ENCODE measurements at regions not wholly inside any gene's neighbourhood (a gene's known extent, or its start where the extent isn't known, plus 50 kb on each side); places are given as distances from the start of the nearest gene placed in this dataset.
"Not testable (repeated sequence)": the region's sequence is repeated elsewhere in the genome, so short reads cannot be mapped to it uniquely, and the experiment has no call there.

DNA sequence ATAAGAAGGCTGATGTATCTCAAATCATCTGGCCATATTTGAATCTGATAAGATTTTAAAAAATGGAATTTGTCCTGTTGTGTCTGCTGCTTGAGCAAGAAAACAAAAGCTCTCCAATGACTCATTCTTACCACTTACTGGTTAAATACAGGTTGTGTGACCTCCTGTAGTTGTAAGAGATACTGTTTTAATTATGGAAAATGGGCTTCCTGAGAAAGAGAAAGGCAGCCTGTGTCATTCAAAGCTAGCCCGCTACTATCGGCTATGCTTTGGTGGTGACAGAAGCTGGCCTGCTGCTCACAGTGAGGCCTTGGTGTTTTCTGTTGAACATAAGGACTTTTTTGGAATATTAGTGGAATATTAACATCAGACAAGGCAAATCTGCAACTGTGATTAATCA lies 1722.1 kb upstream of the PCDH10 start:
- Histone ChIP-seq H4K20me1 (no peaks in the 10 kb centered on the region), H3K4me1 (peaks cover 0 to 18% (median 15%) of the 10 kb centered on the region in 10 experiments; a peak in 15 of 20 replicates), H3K27ac (peak overlapping the region in 9 of 11 experiments; percentile 8 to 79 (median 65); a peak in 13 of 22 replicates), H3K27me3 (peaks cover 0 to 5% (median 0%) of the 10 kb centered on the region in 11 experiments; a peak in 2 of 22 replicates), H3K9me3 (replicated peaks in 1 of 11) (peaks cover 0 to 5% (median 0%) of the 10 kb centered on the region in 11 experiments; a peak in 4 of 22 replicates), H3K4me3 (no peak overlapping the region), H3K9ac (peak overlapping the region in 1 of 11 experiments; percentile 32; a peak in 1 of 22 replicates), H3K36me3 (no peaks in the 10 kb centered on the region), H3K4me2 (peak overlapping the region in 4 of 11 experiments; percentile 47 to 69 (median 54); a peak in 5 of 22 replicates)
- no peak for TF ChIP-seq Cebpa-rat (IDR thresholded peaks at IDR 0.05)

- Histone ChIP-seq H4K20me1 (no peaks in the 10 kb centered on the region), H3K4me1 (peaks cover 0 to 18% (median 15%) of the 10 kb centered on the region in 10 experiments; a peak in 15 of 20 replicates), H3K36me3 (no peaks in the 10 kb centered on the region), H3K4me3 (no peak overlapping the region), H3K27ac (no peak overlapping the region), H3K4me2 (no peak overlapping the region), H3K9me3 (replicated peaks in 1 of 11) (peaks cover 0 to 10% (median 0%) of the 10 kb centered on the region in 11 experiments; a peak in 1 of 22 replicates), H3K27me3 (peaks cover 0 to 5% (median 0%) of the 10 kb centered on the region in 11 experiments; a peak in 2 of 22 replicates), H3K9ac (no peak overlapping the region)
- no peak for TF ChIP-seq Cebpa-rat (IDR thresholded peaks at IDR 0.05)
Measured at GRCh38 chr4:131430302-131430701, 1718.8 kb upstream of the PCDH10 start.

GRCh38 chr4:131441004-131441688 lies 1707.9 kb upstream of the PCDH10 start:
- Histone ChIP-seq H3K27ac (no peak overlapping the region), H3K27me3 (no peaks in the 10 kb centered on the region), H3K9ac (no peak overlapping the region), H3K4me3 (no peak overlapping the region), H3K9me3 (replicated peaks in 1 of 11) (peaks cover 0 to 11% (median 0%) of the 10 kb centered on the region in 11 experiments; a peak in 5 of 22 replicates), H3K36me3 (no peaks in the 10 kb centered on the region), H4K20me1 (no peaks in the 10 kb centered on the region), H3K4me2 (no peak overlapping the region), H3K4me1 (no peaks in the 10 kb centered on the region)
- no peak for TF ChIP-seq Cebpa-rat (IDR thresholded peaks at IDR 0.05)

DNA sequence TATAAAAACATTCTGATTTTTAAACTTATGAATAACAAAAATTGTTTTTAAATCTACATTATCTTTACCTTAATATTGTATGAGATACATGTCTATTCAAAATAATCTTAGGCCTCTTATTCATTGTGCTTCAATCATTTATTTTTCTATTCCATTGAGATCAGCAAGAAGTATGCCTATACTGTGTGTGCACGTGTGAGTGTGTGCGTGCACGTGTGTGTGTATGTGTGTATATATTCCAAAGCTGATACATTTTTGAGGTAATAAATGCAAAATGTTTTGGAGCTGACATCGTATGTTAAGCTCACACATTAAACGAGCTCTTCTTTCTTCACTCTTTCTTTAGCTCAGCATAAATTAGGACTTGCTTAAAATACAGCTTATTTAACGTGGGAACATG lies 1701.2 kb upstream of the PCDH10 start:
- Histone ChIP-seq H3K4me3 (no peak overlapping the region), H3K27me3 (no peaks in the 10 kb centered on the region), H3K4me1 (no peaks in the 10 kb centered on the region), H3K9ac (no peak overlapping the region), H3K36me3 (no peaks in the 10 kb centered on the region), H4K20me1 (no peaks in the 10 kb centered on the region), H3K27ac (no peak overlapping the region), H3K9me3 (replicated peaks in 1 of 11) (no peaks in the 10 kb centered on the region), H3K4me2 (no peak overlapping the region)
- no peak for TF ChIP-seq Cebpa-rat (IDR thresholded peaks at IDR 0.05)

- Histone ChIP-seq H3K27me3 (no peaks in the 10 kb centered on the region), H3K9me3 (replicated peaks in 1 of 11) (peaks cover 0 to 12% (median 5%) of the 10 kb centered on the region in 11 experiments; a peak in 13 of 22 replicates), H3K4me1 (no peaks in the 10 kb centered on the region), H3K27ac (no peak overlapping the region), H3K4me3 (no peak overlapping the region), H3K4me2 (no peak overlapping the region), H3K9ac (no peak overlapping the region), H4K20me1 (no peaks in the 10 kb centered on the region), H3K36me3 (no peaks in the 10 kb centered on the region)
- TF ChIP-seq Cebpa-rat (IDR thresholded peaks at IDR 0.05): no peak
Measured at GRCh38 chr4:131450572-131451209, 1698.4 kb upstream of the PCDH10 start.

GRCh38 chr4:131459430-131460101 lies 1689.5 kb upstream of the PCDH10 start:
- peak overlapping the region in 10 of 11 experiments; percentile 1 to 36 (median 10); a peak in 11 of 22 replicates for H3K4me2 ChIP-seq
- peaks cover 8 to 18% (median 12%) of the 10 kb centered on the region in 10 experiments; a peak in 17 of 20 replicates for H3K4me1 ChIP-seq
- no peak overlapping the region for H3K27ac ChIP-seq
- H3K36me3 ChIP-seq: no peaks in the 10 kb centered on the region
- no peaks in the 10 kb centered on the region for H3K27me3 ChIP-seq
- no peak for TF ChIP-seq Cebpa-rat (IDR thresholded peaks at IDR 0.05)
- no peak overlapping the region for H3K4me3 ChIP-seq
- no peak overlapping the region for H3K9ac ChIP-seq
- no peaks in the 10 kb centered on the region for H4K20me1 ChIP-seq
- peaks cover 5 to 17% (median 10%) of the 10 kb centered on the region in 11 experiments; a peak in 15 of 22 replicates for H3K9me3 ChIP-seq (replicated peaks in 1 of 11)

DNA sequence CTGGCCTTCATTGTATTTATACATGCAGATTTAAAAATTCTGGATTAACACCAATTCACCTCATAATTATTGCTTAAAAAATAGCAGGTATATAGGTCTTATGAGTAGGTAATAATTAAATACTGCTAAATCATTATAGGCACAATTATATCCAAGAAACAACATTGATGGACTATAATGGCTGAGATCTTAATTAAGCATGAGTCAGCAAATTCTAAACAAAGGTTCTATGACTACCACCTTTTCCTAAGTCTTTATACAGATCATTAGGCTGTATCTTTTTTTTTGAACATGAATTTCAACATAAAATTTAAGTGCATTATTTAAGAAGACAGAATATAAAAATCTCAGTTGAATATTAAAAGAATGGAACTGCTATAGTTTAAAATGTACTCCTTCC lies 1678.7 kb upstream of the PCDH10 start:
- H3K4me1 ChIP-seq: no peaks in the 10 kb centered on the region
- H4K20me1 ChIP-seq: no peaks in the 10 kb centered on the region
- H3K27me3 ChIP-seq: no peaks in the 10 kb centered on the region
- H3K36me3 ChIP-seq: no peaks in the 10 kb centered on the region
- H3K27ac ChIP-seq: no peak overlapping the region
- no peak overlapping the region for H3K4me2 ChIP-seq
- peaks cover 0 to 12% (median 3%) of the 10 kb centered on the region in 11 experiments; a peak in 5 of 22 replicates for H3K9me3 ChIP-seq (replicated peaks in 1 of 11)
- no peak for TF ChIP-seq Cebpa-rat (IDR thresholded peaks at IDR 0.05)
- H3K4me3 ChIP-seq: no peak overlapping the region
- no peak overlapping the region for H3K9ac ChIP-seq

DNA sequence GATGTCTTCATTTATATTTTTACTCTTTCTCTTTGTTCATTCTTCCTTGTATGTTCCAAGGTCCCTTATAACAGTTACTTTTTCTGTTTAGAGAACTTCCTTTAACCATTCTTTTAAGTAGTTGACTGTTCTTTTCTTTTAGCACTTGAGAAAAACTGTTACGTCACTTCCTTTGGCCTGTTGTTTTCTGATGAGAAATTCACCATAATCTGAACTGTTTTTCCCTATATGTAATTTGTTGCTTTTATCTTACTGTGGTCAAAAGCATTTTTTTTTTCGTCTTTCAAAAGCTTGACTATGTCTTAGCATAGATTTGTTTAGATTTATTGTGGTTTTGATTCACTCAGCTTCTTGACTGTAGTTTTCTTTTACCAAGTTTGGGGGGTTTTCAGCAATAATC lies 1660.3 kb upstream of the PCDH10 start:
- no peaks in the 10 kb centered on the region for H4K20me1 ChIP-seq
- no peaks in the 10 kb centered on the region for H3K27me3 ChIP-seq
- no peak for TF ChIP-seq Cebpa-rat (IDR thresholded peaks at IDR 0.05)
- H3K27ac ChIP-seq: peak overlapping the region in 1 of 11 experiments; percentile 43; a peak in 3 of 22 replicates
- H3K36me3 ChIP-seq: no peaks in the 10 kb centered on the region
- peak overlapping the region in 4 of 11 experiments; percentile 5 to 24 (median 19); a peak in 3 of 22 replicates for H3K4me2 ChIP-seq
- peaks cover 0 to 10% (median 0%) of the 10 kb centered on the region in 10 experiments; a peak in 5 of 20 replicates for H3K4me1 ChIP-seq
- peaks cover 0 to 9% (median under 1%) of the 10 kb centered on the region in 11 experiments; a peak in 6 of 22 replicates for H3K9me3 ChIP-seq (replicated peaks in 1 of 11)
- H3K9ac ChIP-seq: no peak overlapping the region
- no peak overlapping the region for H3K4me3 ChIP-seq

DNA sequence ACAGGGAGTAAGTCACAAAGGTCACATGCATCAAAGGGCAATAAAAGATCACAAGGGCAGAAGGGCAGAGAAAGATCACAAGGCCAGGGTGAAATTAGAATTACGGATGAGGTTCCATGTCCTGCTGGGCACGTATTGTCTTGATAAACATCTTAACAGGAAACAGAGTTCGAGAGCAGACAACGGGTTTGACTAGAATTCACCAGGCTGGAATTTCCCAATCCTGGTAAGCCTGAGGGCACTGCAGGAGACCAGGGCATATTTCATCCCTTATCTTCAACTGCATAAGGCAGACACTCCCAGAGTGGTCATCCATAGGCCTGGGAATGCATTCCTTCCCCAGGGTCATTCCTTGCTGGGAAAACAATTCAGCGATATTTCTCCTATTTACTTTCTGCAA lies 1652.9 kb upstream of the PCDH10 start:
- not testable (repeated sequence) for H3K36me3 ChIP-seq, H3K27me3 ChIP-seq, H3K27ac ChIP-seq, H3K4me2 ChIP-seq, H3K9ac ChIP-seq, H4K20me1 ChIP-seq, H3K4me3 ChIP-seq
- Histone ChIP-seq H3K9me3 (replicated peaks in 1 of 11) (peaks cover 6 to 13% (median 10%) of the 10 kb centered on the region in 11 experiments; a peak in 10 of 22 replicates), H3K4me1 (peaks cover 4 to 13% (median 12%) of the 10 kb centered on the region in 10 experiments; a peak in 19 of 20 replicates)

Measured in BLaER1 treated with 17β-estradiol and CSF1 and Interleukin-3, amounts not matched to agents 10 nM and 100 nM (cell line).